ENCODE measurements at regions not wholly inside any gene's neighbourhood (a gene's known extent, or its start where the extent isn't known, plus 50 kb on each side); places are given as distances from the start of the nearest gene placed in this dataset.

GRCh38 chr6:104532462-104532861, 327.3 kb downstream of the HACE1 start:
- FAIRE-seq: no peak
- CTCF ChIA-PET (ENCODE audit: partially characterized antibody): no interaction called here
- no peak overlapping the region for H3K9ac ChIP-seq (replicated peaks in 1 of 4; ENCODE audit: extremely low read depth in 1 of 4, low read depth in 3 of 4, low read length in 3 of 4)

More at GRCh38 chr6:104532462-104532861, 327.3 kb downstream of the HACE1 start:
- Histone ChIP-seq H3K14ac (ENCODE audit: insufficient read length) (no peak overlapping the region), H3K9me3 (ENCODE audit: insufficient read depth in 2 of 2, low read depth in 1 of 2, low read length in 1 of 2) (no peaks in the 10 kb centered on the region), H3K79me1 (ENCODE audit: low read depth, low read length) (no peaks in the 10 kb centered on the region), H3K27ac (ENCODE audit: low read depth, low read length) (no peak overlapping the region), H3K4me3 (ENCODE audit: extremely low read depth in 1 of 4, insufficient read depth in 2 of 4, low read depth in 3 of 4, low read length in 4 of 4) (no peak overlapping the region), H3K36me3 (ENCODE audit: control insufficient read depth in 2 of 4, insufficient read depth in 4 of 4, low read length in 3 of 4) (no peaks in the 10 kb centered on the region), H2BK15ac (ENCODE audit: low read length) (no peak overlapping the region), H3K56ac (replicated peaks; ENCODE audit: insufficient read length, low read depth, low read length) (no peak overlapping the region), H3K18ac (ENCODE audit: extremely low read depth, low read length) (no peak overlapping the region), H2AFZ (ENCODE audit: low read length) (no peak overlapping the region), H2BK12ac (ENCODE audit: low read depth, low read length) (no peak overlapping the region), H3K4me1 (replicated peaks in 1 of 4; ENCODE audit: control insufficient read depth in 3 of 4, insufficient read depth in 4 of 4, low read length in 3 of 4) (no peaks in the 10 kb centered on the region), H3K4me2 (ENCODE audit: insufficient read depth in 1 of 2, low read depth in 2 of 2, low read length in 2 of 2) (no peak overlapping the region), H3K23me2 (ENCODE audit: low read depth, low read length) (no peaks in the 10 kb centered on the region; the same call in 1 of the 2 replicates), H3K23ac (ENCODE audit: insufficient read length) (no peak overlapping the region), H3K27me3 (replicated peaks in 1 of 4; ENCODE audit: control insufficient read depth in 3 of 4, extremely low read depth in 1 of 4, insufficient read depth in 3 of 4, low read length in 3 of 4) (no peaks in the 10 kb centered on the region), H2BK5ac (ENCODE audit: low read depth, low read length) (no peak overlapping the region), H4K5ac (ENCODE audit: insufficient read length, low read depth, low read length) (no peak overlapping the region), H2BK120ac (replicated peaks; ENCODE audit: low read depth, low read length) (no peak overlapping the region), H3K79me2 (ENCODE audit: control insufficient read depth in 1 of 2, insufficient read depth in 2 of 2, low read length in 2 of 2) (no peaks in the 10 kb centered on the region), H2AK5ac (ENCODE audit: low read depth, low read length) (no peak overlapping the region), H4K91ac (replicated peaks; ENCODE audit: insufficient read length, low read length) (no peak overlapping the region), H3K4ac (replicated peaks; ENCODE audit: insufficient read length, low read depth, low read length) (no peak overlapping the region), H2BK20ac (ENCODE audit: low read length) (no peak overlapping the region), H4K8ac (ENCODE audit: extremely low read depth, insufficient read depth, low read length) (no peak overlapping the region), H4K20me1 (replicated peaks in 1 of 2; ENCODE audit: control insufficient read depth in 1 of 2, insufficient read depth in 2 of 2, low read length in 2 of 2) (no peaks in the 10 kb centered on the region)
- POLR2A ChIA-PET (ENCODE audit: partially characterized antibody): no interaction called here
- DNase-seq (ENCODE audit: low read depth in 1 of 2, low spot score in 2 of 2): no peak
- WGBS, 2 experiments (ENCODE audit: extremely low coverage in 1 of 2, insufficient coverage in 1 of 2, insufficient read length in 1 of 2, insufficient replicate concordance in 2 of 2, low coverage in 1 of 2, low lambda C conversion rate in 2 of 2, missing lambda C conversion rate in 1 of 2): 77% methylated on average over 3 of the region's 3 CpGs; no CpG with 5 or more reads in 1 of the 2 experiments
- TF ChIP-seq SIX5 (IDR thresholded peaks at IDR 0.05; ENCODE audit: low read depth, low read length) (no peak), TAF7 (optimal IDR thresholded peaks at IDR 0.05; ENCODE audit: borderline replicate concordance, low read depth, low read length) (no peak), ASH2L (IDR thresholded peaks at IDR 0.05; ENCODE audit: low read length) (no peak)

Measured in H1 (cell line).